ENCODE measurements at regions not wholly inside any gene's neighbourhood (a gene's known extent, or its start where the extent isn't known, plus 50 kb on each side); places are given as distances from the start of the nearest gene placed in this dataset.

DNA sequence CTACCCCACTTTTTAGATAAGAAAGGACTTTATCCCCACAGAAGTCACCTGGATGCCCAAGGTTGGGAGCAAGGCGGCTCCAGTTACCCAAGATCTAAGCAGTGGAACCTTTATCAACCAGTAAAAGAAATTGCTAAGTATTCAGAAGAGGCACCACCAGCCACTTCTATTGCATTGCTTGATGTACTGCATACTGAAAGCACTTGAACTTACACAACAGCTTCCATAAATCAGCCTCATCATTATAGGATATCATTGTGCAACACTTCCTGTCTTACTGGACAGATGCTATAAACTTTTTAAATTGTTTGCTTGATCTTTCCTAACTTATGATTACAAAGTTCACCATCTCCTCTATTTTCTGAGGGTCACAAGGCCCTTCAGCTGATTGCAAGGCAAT lies 642.7 kb upstream of the CXADR start:
- no peak for DNase-seq (ENCODE audit: low read depth in 1 of 2, low spot score in 1 of 2)

DNA sequence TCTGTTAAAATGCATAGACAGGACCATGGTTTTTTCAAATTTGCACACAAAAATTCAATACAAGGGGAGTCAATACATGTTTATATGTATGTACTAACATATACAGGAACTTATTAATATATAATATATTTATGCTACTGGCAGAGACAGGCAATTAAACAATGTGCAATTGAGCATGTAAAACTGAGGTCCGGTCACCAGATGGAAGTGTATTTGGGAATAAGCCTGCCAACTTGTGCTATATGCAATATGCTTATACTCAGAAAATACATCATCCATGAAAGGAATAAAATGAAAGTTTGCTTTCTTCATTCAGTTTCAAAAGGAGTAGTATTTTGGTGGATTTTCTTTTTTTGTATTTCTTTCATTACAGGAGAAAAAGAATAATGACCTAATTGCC lies 640.2 kb upstream of the CXADR start:
- no peak for DNase-seq (ENCODE audit: low read depth in 1 of 2, low spot score in 1 of 2)

DNA sequence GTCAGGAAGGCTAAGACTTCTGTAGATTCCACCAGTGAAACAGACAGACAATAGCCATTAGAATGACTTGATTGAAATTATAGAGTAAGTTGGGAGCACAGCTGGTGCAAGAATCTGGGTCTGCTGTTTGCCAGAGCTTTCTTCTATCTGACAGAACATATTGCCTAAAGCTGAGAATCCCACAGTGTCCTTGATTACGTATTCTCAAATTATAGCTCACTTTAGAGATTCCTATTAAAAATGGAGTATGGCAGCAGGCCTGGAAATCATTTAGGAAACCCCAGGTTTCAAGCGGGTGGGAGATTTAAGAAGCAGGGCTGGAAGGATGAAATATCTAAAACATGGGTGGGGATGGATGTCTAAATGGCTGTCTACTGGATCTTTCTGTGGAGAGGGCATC lies 639.7 kb upstream of the CXADR start:
- no peak for DNase-seq (ENCODE audit: low read depth in 1 of 2, low spot score in 1 of 2)

DNA sequence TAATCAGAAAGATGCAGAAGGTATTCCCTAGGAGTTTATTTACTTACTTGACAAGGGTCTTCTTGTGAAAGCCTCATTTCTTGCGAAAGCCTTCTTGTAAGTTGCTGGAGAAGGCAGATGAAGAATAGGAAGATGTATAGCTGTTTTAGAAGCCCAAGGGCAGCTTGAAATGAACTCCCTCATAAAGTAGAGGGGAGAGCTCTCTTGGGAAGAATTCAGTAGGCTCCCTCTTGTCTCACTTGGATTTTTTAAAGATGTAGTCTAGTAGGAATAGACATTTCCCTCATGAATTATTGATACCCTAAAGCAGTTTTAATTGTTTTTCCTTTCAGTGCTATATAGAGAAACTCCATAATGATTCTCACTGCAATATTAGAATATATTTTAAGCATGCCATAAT lies 639.2 kb upstream of the CXADR start:
- no peak for DNase-seq (ENCODE audit: low read depth in 1 of 2, low spot score in 1 of 2)

DNA sequence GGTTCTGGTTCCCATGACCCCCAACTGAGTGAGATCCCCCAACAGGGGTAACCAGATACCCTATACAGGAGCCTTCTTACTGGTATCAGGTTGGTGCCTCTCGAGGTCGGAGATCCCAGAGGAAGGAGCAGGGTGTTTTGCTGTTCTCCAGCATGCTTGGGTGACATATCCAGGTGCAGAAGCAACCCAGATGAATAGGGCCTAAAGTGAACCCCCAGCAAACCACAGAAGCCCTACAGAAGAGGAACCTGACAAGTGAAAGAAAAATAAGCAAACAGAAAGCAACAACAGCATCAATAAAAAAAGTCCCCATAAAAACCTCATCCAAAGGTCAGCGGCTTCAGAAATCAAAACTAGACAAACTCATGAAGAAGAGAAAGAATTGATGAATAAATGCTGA lies 633.4 kb upstream of the CXADR start:
- no peak for DNase-seq (ENCODE audit: low read depth in 1 of 2, low spot score in 1 of 2)

DNA sequence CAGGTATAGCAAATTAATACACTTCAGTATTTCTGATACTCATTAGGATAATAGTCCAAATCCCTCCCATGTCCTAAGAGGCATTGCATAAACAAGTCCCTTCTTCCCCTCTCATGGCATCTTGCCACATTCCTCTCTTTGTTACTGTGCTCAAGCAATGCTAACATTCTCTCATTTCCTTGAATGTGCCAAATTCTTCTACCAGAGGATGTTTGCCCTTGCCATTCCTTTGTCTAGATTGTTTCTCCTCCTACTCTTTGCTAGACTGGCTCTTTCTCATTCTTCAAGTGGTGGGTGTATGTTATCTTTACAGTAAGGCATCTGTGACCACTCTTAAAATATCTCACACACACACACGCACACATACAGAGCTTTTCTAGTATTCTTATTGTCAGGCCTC lies 621.0 kb upstream of the CXADR start:
- DNase-seq (ENCODE audit: low read depth in 1 of 2, low spot score in 1 of 2) = no peak

DNA sequence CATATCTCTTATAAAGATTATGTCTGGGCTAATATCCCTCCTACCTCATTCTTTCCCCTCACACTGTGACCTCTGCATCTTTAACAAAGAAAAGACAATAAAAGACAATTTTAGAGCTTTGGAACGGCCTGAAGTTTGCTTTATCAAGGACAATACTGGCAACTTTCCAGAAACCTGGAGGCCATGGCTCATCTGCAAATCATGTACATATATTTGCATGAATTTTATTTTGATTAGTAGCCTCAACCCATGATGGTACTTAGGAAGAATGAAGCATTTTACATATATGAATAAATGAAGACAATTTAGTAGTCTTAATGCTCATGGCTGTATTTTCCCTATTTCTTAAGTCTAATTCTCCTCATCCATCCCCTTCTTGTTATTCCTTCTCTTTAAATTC lies 612.2 kb upstream of the CXADR start:
- no peak for DNase-seq (ENCODE audit: low read depth in 1 of 2, low spot score in 1 of 2)

DNA sequence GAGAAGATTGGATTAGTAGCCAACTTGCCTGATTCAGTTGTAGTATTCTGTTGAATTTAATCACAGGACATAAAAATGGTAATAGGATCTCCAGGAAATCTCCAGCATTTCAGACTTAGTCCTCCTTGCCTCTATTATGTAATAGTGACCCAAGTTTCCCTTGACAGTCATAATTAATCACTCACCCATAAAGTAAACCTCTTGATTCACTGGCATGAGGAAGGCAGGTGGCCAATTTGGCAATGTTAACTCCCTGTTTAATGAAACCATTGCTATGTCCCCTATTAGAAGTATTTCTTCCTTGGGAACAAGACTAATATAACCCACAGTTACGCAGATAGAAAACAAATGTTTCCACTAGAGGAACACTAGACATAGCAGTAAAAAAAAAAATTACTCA lies 604.8 kb upstream of the CXADR start:
- DNase-seq (ENCODE audit: low read depth in 1 of 2, low spot score in 1 of 2) = no peak

DNA sequence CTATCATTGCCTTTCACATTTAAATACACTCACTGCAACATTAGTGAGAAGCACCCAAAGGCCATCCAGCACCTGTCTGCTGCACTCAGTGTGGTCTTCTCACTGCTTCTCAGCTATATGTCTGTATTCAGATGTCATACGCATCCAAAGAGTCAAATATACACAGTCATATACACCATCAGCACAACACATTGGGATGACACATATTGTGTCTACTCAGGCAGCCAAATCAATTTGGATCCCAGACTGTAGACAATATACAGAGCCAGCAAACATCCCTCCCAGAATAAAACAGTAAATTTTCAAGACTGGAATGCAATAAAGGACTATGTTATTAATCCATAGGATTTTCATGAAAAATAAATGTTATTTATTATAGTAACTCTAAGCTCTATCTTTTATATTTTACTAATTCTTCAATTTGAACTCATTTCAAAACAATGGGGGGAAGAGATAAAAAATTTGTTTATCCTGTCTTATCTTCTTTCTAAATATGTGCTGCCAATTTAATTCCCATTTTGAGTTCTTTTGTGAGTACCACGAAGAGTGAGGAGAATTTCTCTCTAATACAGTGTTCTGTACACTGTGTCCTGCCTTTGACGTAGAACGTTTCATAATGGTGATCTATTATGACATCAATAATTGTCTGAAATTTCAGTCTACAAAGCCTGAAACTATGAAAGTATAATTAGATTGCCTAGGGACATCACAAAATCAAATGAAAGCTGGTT lies 602.2 kb upstream of the CXADR start:
- no peak for DNase-seq (ENCODE audit: low read depth in 1 of 2, low spot score in 1 of 2)

DNA sequence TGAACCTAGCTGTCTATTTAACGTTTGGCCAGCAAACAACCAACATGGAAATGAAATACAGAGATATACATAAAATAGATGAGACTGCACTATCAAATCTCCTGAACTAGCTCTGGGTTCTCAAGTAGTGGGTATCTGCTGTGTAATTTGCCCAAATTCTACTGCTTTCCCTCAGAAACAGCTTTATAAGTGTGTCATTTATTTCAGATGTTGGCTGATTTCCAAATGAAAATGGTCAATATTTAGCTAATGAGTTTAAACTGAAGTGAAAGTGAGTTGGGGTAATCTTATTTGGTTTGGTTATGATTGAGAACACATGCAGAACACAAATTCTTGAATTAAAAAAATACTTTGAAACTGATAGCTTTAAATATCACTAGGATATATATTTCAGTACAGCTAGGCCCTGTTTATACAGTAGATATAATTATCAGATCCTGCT lies 601.7 kb upstream of the CXADR start:
- no peak for DNase-seq (ENCODE audit: low read depth in 1 of 2, low spot score in 1 of 2)

DNA sequence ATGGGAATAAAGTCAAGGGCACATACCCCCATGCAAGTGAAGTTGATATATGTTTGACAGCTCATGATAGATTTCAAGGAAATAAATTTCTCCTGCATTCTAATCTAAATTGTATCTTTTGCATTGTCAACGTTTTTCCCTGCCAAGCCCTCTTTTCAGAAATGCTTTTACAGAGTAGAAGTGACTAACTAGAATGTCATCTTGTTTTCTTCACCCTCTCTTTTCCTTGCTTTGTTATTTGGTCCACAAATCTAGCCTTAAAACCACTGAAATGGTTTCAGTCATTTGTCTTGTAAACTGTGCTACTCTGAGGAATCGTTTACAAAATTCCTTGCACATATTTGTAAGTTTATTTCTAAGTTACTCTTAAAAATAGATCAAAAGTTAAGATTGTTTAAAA lies 600.8 kb upstream of the CXADR start:
- DNase-seq (ENCODE audit: low read depth in 1 of 2, low spot score in 1 of 2) = no peak

DNA sequence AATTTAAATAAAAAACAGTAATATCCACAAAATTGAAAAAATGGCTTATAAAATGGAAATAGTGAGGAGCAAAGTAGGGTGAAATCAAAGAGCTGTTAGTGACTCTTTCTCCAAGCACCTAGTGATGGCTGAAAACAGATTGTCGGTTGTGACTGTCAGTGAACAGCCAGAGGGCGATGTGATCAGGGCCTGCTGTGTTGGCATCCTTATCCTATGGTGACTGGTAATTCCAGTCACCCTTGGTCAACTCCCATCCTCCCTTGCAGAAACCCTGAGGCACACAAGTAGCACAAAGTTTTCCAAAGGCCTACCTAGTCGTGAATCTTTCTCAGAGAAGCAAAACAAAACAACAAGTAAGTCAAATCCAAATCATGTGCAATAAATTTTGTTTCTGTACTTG lies 599.8 kb upstream of the CXADR start:
- no peak for DNase-seq (ENCODE audit: low read depth in 1 of 2, low spot score in 1 of 2)

DNA sequence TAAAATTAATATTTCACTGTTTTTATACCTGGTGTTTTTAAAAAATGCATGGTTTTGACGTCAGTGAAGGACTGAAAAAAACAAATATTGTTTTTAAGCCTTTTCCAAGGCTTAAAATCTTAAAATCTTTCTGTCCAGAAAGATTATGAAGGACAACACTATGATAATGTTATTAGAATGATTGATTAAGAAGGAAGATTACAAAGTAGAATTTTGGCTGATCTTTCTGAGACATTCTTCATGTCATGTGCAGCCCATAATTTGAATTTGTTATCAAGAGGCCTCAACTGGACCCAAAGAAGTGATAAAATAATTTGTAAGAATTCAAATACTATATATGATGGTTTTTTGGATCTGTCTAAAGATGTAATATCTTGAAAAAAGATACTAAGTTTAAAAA lies 584.4 kb upstream of the CXADR start:
- DNase-seq (ENCODE audit: low read depth in 1 of 2, low spot score in 1 of 2) = no peak

DNA sequence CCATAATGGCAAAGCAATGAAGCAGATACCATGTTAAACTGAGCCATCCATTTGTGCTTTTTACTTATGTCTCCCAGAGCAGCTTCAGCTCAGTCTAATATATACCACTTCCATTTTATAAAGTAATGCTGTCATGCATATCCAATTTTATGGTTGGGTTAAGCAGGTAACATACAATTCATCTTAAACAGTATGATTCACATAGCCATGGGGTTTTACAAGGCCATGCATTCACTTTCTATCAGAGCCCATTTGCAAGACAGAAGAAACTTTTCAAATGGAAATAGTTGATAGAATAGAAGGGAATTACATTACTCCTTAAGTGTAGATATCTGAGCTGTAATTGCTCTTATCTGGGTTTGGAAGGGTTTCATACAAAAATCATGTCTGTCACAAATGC lies 580.5 kb upstream of the CXADR start:
- DNase-seq (ENCODE audit: low read depth in 1 of 2, low spot score in 1 of 2) = no peak

DNA sequence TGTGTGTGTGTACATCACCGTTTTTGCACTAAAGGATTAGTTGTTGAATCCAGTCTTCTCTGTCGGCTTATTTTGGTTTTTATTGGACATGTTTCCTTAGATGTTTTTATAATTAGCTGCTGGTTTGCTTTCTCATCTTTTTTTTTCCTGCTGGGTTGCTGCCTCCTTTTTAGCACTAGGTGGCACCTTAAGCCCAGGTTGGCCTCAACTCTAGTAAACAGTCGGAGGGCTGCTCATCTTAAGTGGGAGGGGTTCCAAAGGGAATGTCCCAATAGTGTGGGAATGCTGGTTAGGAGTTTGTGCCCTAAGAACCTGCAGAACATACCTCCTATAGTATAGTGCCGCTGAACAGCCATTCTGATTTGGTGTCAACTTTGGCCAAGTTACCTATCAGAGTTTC lies 570.1 kb upstream of the CXADR start:
- DNase-seq (ENCODE audit: low read depth in 1 of 2, low spot score in 1 of 2) = no peak

DNA sequence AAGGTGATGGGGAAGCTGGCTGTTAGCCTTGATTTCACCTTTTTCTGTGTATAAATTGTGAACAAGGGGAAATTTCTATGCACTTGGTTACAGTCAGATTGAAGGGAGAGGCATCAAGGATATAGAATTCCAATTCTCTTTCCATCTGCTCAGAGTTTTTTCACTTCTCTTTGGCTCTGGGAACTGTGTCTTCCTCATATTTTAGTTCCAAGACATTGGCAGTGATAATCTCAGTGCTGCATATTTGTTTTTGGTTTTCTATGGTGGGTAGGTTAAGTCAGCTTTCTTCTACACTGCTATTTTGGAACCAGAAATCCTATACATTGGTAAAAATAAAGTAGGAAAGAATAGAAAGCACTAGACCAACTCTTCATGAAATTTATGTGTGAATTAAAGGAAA lies 569.6 kb upstream of the CXADR start:
- DNase-seq (ENCODE audit: low read depth in 1 of 2, low spot score in 1 of 2) = no peak

DNA sequence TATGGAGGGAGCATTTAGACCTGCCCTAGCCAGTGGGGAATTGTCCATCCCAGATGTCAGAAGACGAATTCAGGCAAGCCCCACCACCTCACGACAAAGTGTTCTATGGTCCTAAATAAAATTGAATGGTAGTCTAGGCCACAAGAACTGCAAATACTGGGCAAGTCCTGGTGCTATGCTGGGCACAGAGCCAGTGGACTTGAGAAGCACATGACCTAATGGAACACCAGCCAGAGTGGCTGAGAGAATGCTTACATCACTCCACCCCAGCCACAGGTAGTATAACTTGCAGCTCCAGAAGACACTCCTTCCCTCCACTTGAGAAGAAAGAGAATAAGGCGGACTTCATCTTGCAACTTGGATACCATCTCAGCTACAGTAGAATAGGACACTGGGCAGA lies 567.3 kb upstream of the CXADR start:
- DNase-seq (ENCODE audit: low read depth in 1 of 2, low spot score in 1 of 2) = no peak

DNA sequence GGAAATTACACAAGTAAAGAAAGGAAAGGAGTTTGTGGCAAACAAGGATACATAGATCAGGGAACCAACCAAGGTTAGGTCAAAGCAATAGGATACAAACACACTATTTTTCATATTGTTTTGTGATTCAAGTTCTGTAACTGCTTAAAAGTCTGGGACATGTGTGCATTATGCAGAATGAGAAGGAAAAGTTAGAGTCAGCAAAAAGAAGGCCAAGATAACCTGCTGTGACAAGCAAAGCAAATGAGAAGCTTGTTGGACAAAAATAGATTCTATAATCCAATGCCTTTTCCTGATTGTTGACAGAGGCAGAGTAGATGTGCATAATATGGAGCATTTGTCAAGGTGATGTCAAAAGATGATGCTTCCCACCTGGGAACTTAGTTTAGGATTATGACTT lies 556.0 kb upstream of the CXADR start:
- no peak for DNase-seq (ENCODE audit: low read depth in 1 of 2, low spot score in 1 of 2)

DNA sequence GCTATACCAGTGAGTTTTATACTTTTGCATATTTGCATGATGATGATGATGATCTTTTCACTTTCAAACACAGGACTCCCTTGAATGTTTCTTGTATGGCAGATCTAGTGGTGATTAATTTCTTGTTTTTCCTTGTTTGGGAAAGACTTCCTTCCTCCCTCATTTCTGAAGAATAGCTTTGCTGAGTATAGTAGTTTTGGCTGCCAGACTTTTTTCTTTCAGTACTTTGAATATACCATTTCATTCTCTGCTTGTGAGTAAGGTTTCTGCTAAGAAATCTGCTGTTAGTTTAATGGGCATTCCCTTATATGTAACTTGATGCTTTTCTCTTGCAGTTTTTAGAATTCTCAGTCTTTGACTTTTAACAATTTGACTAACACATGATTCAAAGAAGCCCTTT lies 547.4 kb upstream of the CXADR start:
- DNase-seq (ENCODE audit: low read depth in 1 of 2, low spot score in 1 of 2) = no peak

DNA sequence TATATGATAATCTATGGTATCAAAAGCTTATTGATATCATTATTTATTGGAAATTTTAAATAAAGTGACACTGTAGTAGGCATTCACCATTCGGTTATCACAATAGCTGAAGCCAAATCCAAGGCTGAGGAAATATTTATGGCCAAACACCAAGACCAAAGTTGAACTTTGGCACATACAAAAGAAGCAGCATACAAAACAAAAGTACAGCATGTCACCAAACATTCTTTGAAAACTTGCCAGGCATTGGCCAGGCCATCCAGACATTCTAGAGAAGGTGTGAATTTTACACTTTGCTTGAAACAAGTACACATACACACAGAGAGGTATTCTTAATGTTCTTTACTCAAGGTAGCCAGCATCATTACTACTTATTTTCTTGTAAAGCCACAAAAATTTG lies 544.4 kb upstream of the CXADR start:
- DNase-seq (ENCODE audit: low read depth in 1 of 2, low spot score in 1 of 2) = no peak

DNA sequence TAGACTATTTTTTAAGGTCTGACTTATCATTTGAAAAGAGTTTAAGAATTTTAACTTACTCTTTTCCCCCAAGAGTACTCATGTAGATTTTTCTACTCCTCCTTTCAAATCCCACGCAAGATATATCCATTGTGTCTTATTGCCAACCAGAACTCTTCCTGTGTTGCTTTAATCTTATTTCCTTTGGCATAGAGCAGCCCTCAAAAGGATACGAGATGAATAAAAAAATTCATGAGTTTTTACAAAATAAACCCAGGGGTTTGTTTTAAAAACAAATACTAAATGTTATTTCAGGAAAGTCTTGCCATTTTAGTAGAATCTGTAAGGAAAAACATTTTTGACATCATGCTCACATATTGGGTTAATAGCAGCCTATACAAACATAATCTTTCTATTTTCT lies 543.2 kb upstream of the CXADR start:
- no peak for DNase-seq (ENCODE audit: low read depth in 1 of 2, low spot score in 1 of 2)

DNA sequence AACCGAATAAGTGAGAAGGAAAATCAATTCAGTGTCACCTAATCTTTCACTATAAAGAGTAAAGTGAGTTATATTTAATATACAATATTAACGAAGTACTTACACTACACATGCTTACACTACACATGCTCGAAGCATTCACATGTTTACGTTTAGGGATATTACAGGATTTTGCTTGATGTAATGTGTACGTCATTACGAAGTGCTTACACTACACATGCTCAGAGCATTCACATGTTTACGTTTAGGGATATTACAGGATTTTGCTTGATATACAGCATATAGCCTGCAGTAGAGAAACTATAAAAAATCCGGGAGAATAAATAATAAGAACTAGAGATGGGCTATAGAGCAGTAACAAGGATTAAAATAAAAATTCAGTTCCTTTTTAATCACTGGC lies 538.8 kb upstream of the CXADR start:
- DNase-seq (ENCODE audit: low read depth in 1 of 2, low spot score in 1 of 2) = no peak

DNA sequence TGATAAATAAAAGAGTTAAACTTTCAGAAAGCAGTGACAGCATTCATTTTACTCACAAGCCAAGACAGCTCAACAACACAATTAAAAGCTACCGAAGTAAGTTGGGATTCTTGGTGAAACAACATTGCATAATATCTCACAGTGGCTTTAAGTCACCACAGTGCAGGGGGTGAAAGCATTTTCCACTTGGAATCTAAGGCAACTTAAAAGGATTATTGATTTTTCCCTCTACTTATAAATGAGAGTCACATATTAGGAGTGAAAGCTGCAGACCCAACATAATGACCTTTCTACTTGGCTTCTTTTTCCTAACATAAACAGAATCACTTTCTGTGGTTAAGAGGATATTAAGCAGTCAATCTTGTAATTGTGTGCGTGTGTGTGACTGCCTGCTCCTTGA lies 536.6 kb upstream of the CXADR start:
- no peak for DNase-seq (ENCODE audit: low read depth in 1 of 2, low spot score in 1 of 2)
